SJCRH30 (cell line): ENCODE measurements at regions not wholly inside any gene's neighbourhood (a gene's known extent, or its start where the extent isn't known, plus 50 kb on each side); places are given as distances from the start of the nearest gene placed in this dataset.
"Not testable (repeated sequence)": the region's sequence is repeated elsewhere in the genome, so short reads cannot be mapped to it uniquely, and the experiment has no call there.

Experiments
- DNase-seq, 2 experiments: peaks; one replicate each; pipeline ENCODE4 v3.0.0-alpha.2; 2015 to 2020
- H3K27ac ChIP-seq: fragments of 250-450 bp; sonication (Bioruptor Pico); 2 replicates; pipeline ENCODE4 v1.5.1; 2020; ENCODE audit warnings: mild to moderate bottlenecking, moderate library complexity
- H3K27me3 ChIP-seq: fragments of 250-450 bp; sonication (Bioruptor Pico); 2 replicates; pipeline ENCODE4 v1.5.1; 2020; ENCODE audit warnings: mild to moderate bottlenecking, moderate library complexity
- H3K36me3 ChIP-seq: fragments of 250-450 bp; sonication (Bioruptor Pico); 2 replicates; pipeline ENCODE4 v1.5.1; 2020; ENCODE audit warnings: mild to moderate bottlenecking, moderate library complexity
- H3K4me1 ChIP-seq: fragments of 250-450 bp; sonication (Bioruptor Pico); 2 replicates; pipeline ENCODE4 v1.5.1; 2020; ENCODE audit warnings: mild to moderate bottlenecking, moderate library complexity
- H3K4me3 ChIP-seq: fragments of 250-450 bp; sonication (Bioruptor Pico); 2 replicates; pipeline ENCODE4 v1.5.1; 2020; ENCODE audit warnings: mild to moderate bottlenecking, moderate library complexity
- H3K9me3 ChIP-seq: fragments of 250-450 bp; sonication (Bioruptor Pico); replicated peaks from 2 replicates; pipeline ENCODE4 v1.5.1; 2020; ENCODE audit warnings: mild to moderate bottlenecking, moderate library complexity

- no peak overlapping the region for H3K27ac ChIP-seq
- no peaks in the 10 kb centered on the region for H3K4me1 ChIP-seq
- H3K4me3 ChIP-seq, result no peak overlapping the region
- no peaks in the 10 kb centered on the region for H3K9me3 ChIP-seq
- no peak for DNase-seq
- no peaks in the 10 kb centered on the region for H3K36me3 ChIP-seq
- no peaks in the 10 kb centered on the region for H3K27me3 ChIP-seq
Measured at GRCh38 chr2:19098467-19099160, 259.8 kb downstream of the OSR1 start.

GRCh38 chr2:19089476-19089875 lies 268.9 kb downstream of the OSR1 start:
- not testable (repeated sequence) for H3K9me3 ChIP-seq, H3K36me3 ChIP-seq, DNase-seq, H3K27ac ChIP-seq, H3K4me1 ChIP-seq, H3K4me3 ChIP-seq, H3K27me3 ChIP-seq

GRCh38 chr2:19086231-19086651 lies 272.2 kb downstream of the OSR1 start:
- no peak for DNase-seq
- Histone ChIP-seq H3K4me3 (no peak overlapping the region), H3K36me3 (no peaks in the 10 kb centered on the region), H3K9me3 (no peaks in the 10 kb centered on the region), H3K4me1 (no peaks in the 10 kb centered on the region), H3K27ac (no peak overlapping the region), H3K27me3 (no peaks in the 10 kb centered on the region)

GRCh38 chr2:19078709-19079108 lies 279.7 kb downstream of the OSR1 start:
- Histone ChIP-seq H3K9me3 (no peaks in the 10 kb centered on the region), H3K27me3 (no peaks in the 10 kb centered on the region), H3K36me3 (no peaks in the 10 kb centered on the region), H3K4me1 (peaks cover 4% of the 10 kb centered on the region), H3K27ac (no peak overlapping the region), H3K4me3 (no peak overlapping the region)
- DNase-seq, result no peak

- H3K9me3 ChIP-seq, result no peaks in the 10 kb centered on the region
- no peaks in the 10 kb centered on the region for H3K36me3 ChIP-seq
- no peaks in the 10 kb centered on the region for H3K27me3 ChIP-seq
- H3K27ac ChIP-seq, result no peak overlapping the region
- H3K4me3 ChIP-seq, result no peak overlapping the region
- peaks cover 10% of the 10 kb centered on the region for H3K4me1 ChIP-seq
- peak; percentile 66 to 76 for DNase-seq
Measured at GRCh38 chr2:19073522-19073921, 284.9 kb downstream of the OSR1 start.

GRCh38 chr2:19072161-19072560 lies 286.3 kb downstream of the OSR1 start:
- H3K4me3 ChIP-seq, result no peak overlapping the region
- H3K36me3 ChIP-seq, result no peaks in the 10 kb centered on the region
- no peaks in the 10 kb centered on the region for H3K9me3 ChIP-seq
- no peaks in the 10 kb centered on the region for H3K27me3 ChIP-seq
- DNase-seq, result no peak
- H3K27ac ChIP-seq, result no peak overlapping the region
- peaks cover 10% of the 10 kb centered on the region for H3K4me1 ChIP-seq

GRCh38 chr2:19070886-19071285 lies 287.5 kb downstream of the OSR1 start:
- H3K4me3 ChIP-seq, result no peak overlapping the region
- DNase-seq, result no peak
- peaks cover 10% of the 10 kb centered on the region for H3K4me1 ChIP-seq
- H3K9me3 ChIP-seq, result no peaks in the 10 kb centered on the region
- H3K27me3 ChIP-seq, result no peaks in the 10 kb centered on the region
- H3K36me3 ChIP-seq, result no peaks in the 10 kb centered on the region
- H3K27ac ChIP-seq, result no peak overlapping the region

GRCh38 chr2:19068206-19068605 lies 290.2 kb downstream of the OSR1 start:
- Histone ChIP-seq H3K36me3 (no peaks in the 10 kb centered on the region), H3K27ac (no peak overlapping the region), H3K27me3 (no peaks in the 10 kb centered on the region), H3K4me1 (peaks cover under 1% of the 10 kb centered on the region; the same call in 1 of the 2 replicates), H3K9me3 (no peaks in the 10 kb centered on the region), H3K4me3 (no peak overlapping the region)
- no peak for DNase-seq

GRCh38 chr2:19062370-19062769 lies 296.1 kb downstream of the OSR1 start:
- H3K9me3 ChIP-seq, result no peaks in the 10 kb centered on the region
- H3K27ac ChIP-seq, result no peak overlapping the region
- no peak for DNase-seq
- H3K36me3 ChIP-seq, result no peaks in the 10 kb centered on the region
- H3K4me1 ChIP-seq, result no peaks in the 10 kb centered on the region
- 0 out of 2 replicates have a peak, but pooled peaks cover 3% of the 10 kb centered on the region for H3K27me3 ChIP-seq
- H3K4me3 ChIP-seq, result no peak overlapping the region

- DNase-seq, result no peak
- no peaks in the 10 kb centered on the region for H3K4me1 ChIP-seq
- H3K27ac ChIP-seq, result no peak overlapping the region
- H3K27me3 ChIP-seq, result 0 out of 2 replicates have a peak, but pooled peaks cover 3% of the 10 kb centered on the region
- H3K36me3 ChIP-seq, result no peaks in the 10 kb centered on the region
- H3K4me3 ChIP-seq, result no peak overlapping the region
- no peaks in the 10 kb centered on the region for H3K9me3 ChIP-seq
Measured at GRCh38 chr2:19059076-19059475, 299.3 kb downstream of the OSR1 start.

GRCh38 chr2:19051203-19051831 lies 307.1 kb downstream of the OSR1 start:
- DNase-seq, result no peak
- H3K27ac ChIP-seq, result no peak overlapping the region

GRCh38 chr2:19050354-19050753 lies 308.1 kb downstream of the OSR1 start:
- DNase-seq, result no peak
- no peak overlapping the region for H3K4me3 ChIP-seq
- H3K36me3 ChIP-seq, result no peaks in the 10 kb centered on the region
- no peak overlapping the region for H3K27ac ChIP-seq
- no peaks in the 10 kb centered on the region; the same call in 1 of the 2 replicates for H3K4me1 ChIP-seq
- H3K9me3 ChIP-seq, result no peaks in the 10 kb centered on the region
- H3K27me3 ChIP-seq, result no peaks in the 10 kb centered on the region

More at GRCh38 chr2:19051203-19051831, 307.1 kb downstream of the OSR1 start:
- Histone ChIP-seq H3K4me1 (no peaks in the 10 kb centered on the region; the same call in 1 of the 2 replicates), H3K9me3 (no peaks in the 10 kb centered on the region), H3K4me3 (no peak overlapping the region), H3K27me3 (no peaks in the 10 kb centered on the region), H3K36me3 (no peaks in the 10 kb centered on the region)

GRCh38 chr2:19048593-19049266 lies 309.7 kb downstream of the OSR1 start:
- peak in 1 of 2 experiments; percentile 14 for DNase-seq
- Histone ChIP-seq H3K36me3 (no peaks in the 10 kb centered on the region), H3K27ac (no peak overlapping the region), H3K9me3 (no peaks in the 10 kb centered on the region), H3K4me1 (no peaks in the 10 kb centered on the region; the same call in 1 of the 2 replicates), H3K4me3 (no peak overlapping the region), H3K27me3 (no peaks in the 10 kb centered on the region)

- DNase-seq, result no peak
- H3K27ac ChIP-seq, result no peak overlapping the region
- H3K27me3 ChIP-seq, result peaks cover 8% of the 10 kb centered on the region; the same call in 1 of the 2 replicates
- H3K9me3 ChIP-seq, result no peaks in the 10 kb centered on the region
- H3K4me1 ChIP-seq, result no peaks in the 10 kb centered on the region
- H3K36me3 ChIP-seq, result no peaks in the 10 kb centered on the region
- no peak overlapping the region for H3K4me3 ChIP-seq
Measured at GRCh38 chr2:19046986-19047780, 311.2 kb downstream of the OSR1 start.
